ENCODE measurements at regions not wholly inside any gene's neighbourhood (a gene's known extent, or its start where the extent isn't known, plus 50 kb on each side); places are given as distances from the start of the nearest gene placed in this dataset.

DNA sequence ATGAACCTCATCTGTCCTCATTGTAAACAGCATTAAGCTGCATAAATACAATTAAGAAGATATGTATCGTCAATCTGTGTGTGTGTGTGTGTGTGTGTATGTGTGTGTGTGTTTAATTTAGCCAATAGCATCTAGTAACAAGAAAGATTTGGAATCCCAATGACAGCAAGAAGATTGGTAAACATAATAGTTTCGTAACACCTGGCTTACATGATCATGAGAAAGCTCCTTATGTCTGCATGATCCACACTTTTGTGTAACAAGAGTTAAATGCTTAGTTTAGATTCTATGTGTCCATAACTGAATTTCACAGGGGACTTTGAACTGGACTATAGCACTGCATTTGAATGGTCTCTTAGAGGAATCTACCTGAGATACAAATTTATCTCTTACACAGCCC, 191.0 kb upstream of the BET1 start:
- intact Hi-C loops (cut with DNase I): no loop called here
- DNase-seq (ENCODE audit: low spot score in 2 of 2): no peak
- TF ChIP-seq, protein P1, sequence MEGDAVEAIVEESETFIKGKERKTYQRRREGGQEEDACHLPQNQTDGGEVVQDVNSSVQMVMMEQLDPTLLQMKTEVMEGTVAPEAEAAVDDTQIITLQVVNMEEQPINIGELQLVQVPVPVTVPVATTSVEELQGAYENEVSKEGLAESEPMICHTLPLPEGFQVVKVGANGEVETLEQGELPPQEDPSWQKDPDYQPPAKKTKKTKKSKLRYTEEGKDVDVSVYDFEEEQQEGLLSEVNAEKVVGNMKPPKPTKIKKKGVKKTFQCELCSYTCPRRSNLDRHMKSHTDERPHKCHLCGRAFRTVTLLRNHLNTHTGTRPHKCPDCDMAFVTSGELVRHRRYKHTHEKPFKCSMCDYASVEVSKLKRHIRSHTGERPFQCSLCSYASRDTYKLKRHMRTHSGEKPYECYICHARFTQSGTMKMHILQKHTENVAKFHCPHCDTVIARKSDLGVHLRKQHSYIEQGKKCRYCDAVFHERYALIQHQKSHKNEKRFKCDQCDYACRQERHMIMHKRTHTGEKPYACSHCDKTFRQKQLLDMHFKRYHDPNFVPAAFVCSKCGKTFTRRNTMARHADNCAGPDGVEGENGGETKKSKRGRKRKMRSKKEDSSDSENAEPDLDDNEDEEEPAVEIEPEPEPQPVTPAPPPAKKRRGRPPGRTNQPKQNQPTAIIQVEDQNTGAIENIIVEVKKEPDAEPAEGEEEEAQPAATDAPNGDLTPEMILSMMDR (IDR thresholded peaks at IDR 0.05): no peak
- no peak overlapping the region for H3K4me3 ChIP-seq
- H3K4me1 ChIP-seq: no peaks in the 10 kb centered on the region
- H3K9me3 ChIP-seq: no peaks in the 10 kb centered on the region
- no peak overlapping the region for H3K27ac ChIP-seq
- H3K36me3 ChIP-seq: no peaks in the 10 kb centered on the region
- no peaks in the 10 kb centered on the region for H3K27me3 ChIP-seq

DNA sequence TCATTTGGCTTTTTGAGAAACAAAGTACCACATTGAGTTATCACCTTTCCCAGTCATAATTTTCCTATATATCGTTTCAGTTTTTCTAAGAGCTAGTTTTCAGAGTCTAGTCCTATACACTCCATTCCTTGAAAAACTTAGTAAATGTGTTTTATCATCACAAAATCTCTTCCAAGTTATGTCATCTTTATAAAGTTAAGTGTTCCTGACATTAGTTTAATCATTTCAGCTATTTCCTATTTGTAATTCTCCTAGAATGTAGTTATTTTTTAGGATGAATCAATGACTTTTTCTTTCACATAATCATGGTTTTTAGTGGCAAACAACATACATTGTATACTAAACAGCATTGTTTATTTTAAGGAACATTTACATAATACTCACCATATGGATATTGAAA, 191.7 kb upstream of the BET1 start:
- TF ChIP-seq, protein P1 (IDR thresholded peaks at IDR 0.05): no peak
- no peaks in the 10 kb centered on the region for H3K36me3 ChIP-seq
- no peak overlapping the region for H3K4me3 ChIP-seq
- no peaks in the 10 kb centered on the region for H3K9me3 ChIP-seq
- H3K4me1 ChIP-seq: no peaks in the 10 kb centered on the region
- no peaks in the 10 kb centered on the region for H3K27me3 ChIP-seq
- DNase-seq (ENCODE audit: low spot score in 2 of 2): no peak
- intact Hi-C loops (cut with DNase I): no loop called here
- no peak overlapping the region for H3K27ac ChIP-seq

DNA sequence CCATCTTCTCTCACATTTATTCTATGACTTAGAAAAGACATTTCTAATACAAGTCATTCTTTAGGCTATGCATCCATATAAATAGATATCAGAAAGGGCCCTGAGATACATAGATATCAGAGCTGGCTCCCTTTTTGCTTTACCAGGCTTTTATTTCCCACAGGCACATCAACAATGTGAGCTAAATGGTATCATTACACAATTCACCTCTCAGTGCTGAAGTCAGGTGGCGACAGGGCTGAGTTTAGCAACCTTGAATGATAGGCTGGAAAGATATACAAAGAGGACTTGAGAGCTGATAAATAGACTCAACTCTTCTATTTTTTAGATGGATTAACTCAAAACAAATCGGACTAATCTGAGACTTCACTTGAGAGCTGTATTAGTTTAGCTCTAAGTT, 189.2 kb upstream of the COL1A2 start:
- no peaks in the 10 kb centered on the region for H3K4me1 ChIP-seq
- H3K4me3 ChIP-seq: no peak overlapping the region
- H3K27me3 ChIP-seq: no peaks in the 10 kb centered on the region
- H3K36me3 ChIP-seq: no peaks in the 10 kb centered on the region
- TF ChIP-seq, protein P1 (IDR thresholded peaks at IDR 0.05): no peak
- no peak overlapping the region for H3K27ac ChIP-seq
- no peaks in the 10 kb centered on the region for H3K9me3 ChIP-seq
- no peak for DNase-seq (ENCODE audit: low spot score in 2 of 2)
- intact Hi-C loops (cut with DNase I): no loop called here

DNA sequence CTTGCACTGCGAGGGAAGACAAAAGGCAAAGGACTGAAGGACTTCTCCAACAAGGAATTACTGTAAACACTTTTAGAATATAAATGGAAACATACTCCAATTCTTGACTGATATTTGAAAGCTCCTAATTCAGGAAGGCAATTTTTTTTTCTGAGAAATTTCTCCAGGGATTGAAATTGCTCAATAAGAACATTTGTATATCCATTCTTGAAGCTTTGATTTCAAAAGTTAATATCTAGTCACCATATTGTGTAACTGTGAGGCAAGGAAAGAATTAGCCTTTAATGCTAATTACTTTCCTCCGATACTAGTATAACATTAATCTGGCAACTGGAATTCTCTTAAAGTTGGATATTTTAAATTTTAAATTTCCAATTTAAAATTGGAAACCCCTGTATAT, 188.4 kb upstream of the COL1A2 start:
- TF ChIP-seq, protein P1 (IDR thresholded peaks at IDR 0.05): no peak
- DNase-seq (ENCODE audit: low spot score in 2 of 2): no peak
- intact Hi-C loops (cut with DNase I): no loop called here

DNA sequence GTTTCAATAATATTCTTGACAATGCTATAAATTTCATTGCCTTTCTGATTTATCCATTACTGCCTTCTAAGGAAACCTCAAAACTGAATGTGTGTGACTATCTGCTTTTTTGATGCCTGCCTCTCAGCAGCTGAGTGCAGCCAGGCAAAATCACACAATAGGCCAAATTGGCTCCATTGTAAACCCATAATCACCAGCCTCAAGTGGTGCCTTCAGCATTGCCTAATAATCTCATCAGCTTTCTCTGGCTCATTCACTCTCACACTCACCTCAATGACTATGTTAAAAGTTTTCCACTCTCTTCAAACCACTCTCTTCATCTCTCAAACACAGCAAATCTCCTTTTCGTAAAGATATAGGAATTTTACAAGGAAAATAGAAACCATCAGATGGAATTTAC, 182.5 kb upstream of the COL1A2 start:
- Histone ChIP-seq H3K9me3 (no peaks in the 10 kb centered on the region), H3K4me3 (no peak overlapping the region), H3K4me1 (no peaks in the 10 kb centered on the region), H3K36me3 (no peaks in the 10 kb centered on the region), H3K27ac (no peak overlapping the region), H3K27me3 (no peaks in the 10 kb centered on the region)
- DNase-seq (ENCODE audit: low spot score in 2 of 2): no peak
- TF ChIP-seq, protein P1 (IDR thresholded peaks at IDR 0.05): no peak
- intact Hi-C loops (cut with DNase I): no loop called here

More for the DNA sequence above, 188.4 kb upstream of the COL1A2 start:
- Histone ChIP-seq H3K9me3 (no peaks in the 10 kb centered on the region), H3K36me3 (no peaks in the 10 kb centered on the region), H3K27ac (no peak overlapping the region), H3K4me3 (no peak overlapping the region), H3K27me3 (no peaks in the 10 kb centered on the region), H3K4me1 (no peaks in the 10 kb centered on the region)

DNA sequence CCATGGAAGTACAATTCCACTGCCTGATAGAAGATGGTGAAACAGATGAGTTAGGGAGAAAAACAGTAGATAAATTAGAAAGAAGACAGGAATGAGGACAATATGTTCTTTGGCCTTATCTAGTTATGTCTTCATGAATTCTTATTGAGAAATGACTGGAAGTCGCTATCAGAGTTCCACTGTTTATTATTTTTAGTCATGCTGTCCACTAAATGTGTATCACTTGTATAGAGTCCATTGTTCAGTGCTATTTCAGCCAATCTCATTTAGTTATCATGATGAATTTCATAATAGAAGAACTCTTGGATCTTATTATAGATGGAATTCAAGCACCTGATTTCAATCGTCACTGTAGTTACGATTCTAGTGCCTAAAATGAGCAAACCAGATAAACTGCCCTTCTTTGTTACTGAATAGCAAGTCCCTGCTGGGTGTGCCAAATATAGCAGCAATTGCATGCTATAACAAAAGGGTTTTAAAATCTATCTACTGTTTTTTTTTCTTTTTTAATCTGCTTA, 177.7 kb upstream of the COL1A2 start:
- no peak for DNase-seq (ENCODE audit: low spot score in 2 of 2)
- Histone ChIP-seq H3K9me3 (no peaks in the 10 kb centered on the region), H3K4me1 (no peaks in the 10 kb centered on the region), H3K4me3 (no peak overlapping the region), H3K27ac (no peak overlapping the region), H3K27me3 (no peaks in the 10 kb centered on the region), H3K36me3 (no peaks in the 10 kb centered on the region)
- intact Hi-C loops (cut with DNase I): no loop called here
- TF ChIP-seq, protein P1 (IDR thresholded peaks at IDR 0.05): no peak

All from ascending aorta (tissue), 2 donors.